GM21723 (cell line): ENCODE measurements at regions not wholly inside any gene's neighbourhood (a gene's known extent, or its start where the extent isn't known, plus 50 kb on each side); places are given as distances from the start of the nearest gene placed in this dataset.

Experiments
- ATAC-seq: cut with Tn5 transposase; IDR thresholded peaks from one replicate; pipeline ENCODE4 v1.9.1; 2021; ENCODE audit warnings: mild to moderate bottlenecking, moderate library complexity; ENCODE audit not compliant: unreplicated experiment

- peak; percentile 1 for ATAC-seq
Observed at GRCh38 chr10:88107296-88108097, 244.1 kb downstream of the PTEN start.

- ATAC-seq, result peak; percentile 47
Observed at GRCh38 chr10:88108115-88108610, 244.7 kb downstream of the PTEN start.

- ATAC-seq, result no peak
Observed at GRCh38 chr10:88110355-88110754, 246.9 kb downstream of the PTEN start.

GRCh38 chr10:88110822-88111221 is 247.4 kb downstream of the PTEN start:
- ATAC-seq, result no peak

GRCh38 chr10:88111294-88111693 is 247.9 kb downstream of the PTEN start:
- no peak for ATAC-seq

GRCh38 chr10:88113232-88113631 is 249.8 kb downstream of the PTEN start:
- ATAC-seq, result no peak

GRCh38 chr10:88113657-88114272 is 250.3 kb downstream of the PTEN start:
- no peak for ATAC-seq

- ATAC-seq, result no peak
Observed at GRCh38 chr10:88114368-88114767, 250.9 kb downstream of the PTEN start.

- ATAC-seq, result no peak
Observed at GRCh38 chr10:88115407-88115806, 252.0 kb downstream of the PTEN start.

GRCh38 chr10:88115968-88116367 is 252.5 kb downstream of the PTEN start:
- no peak for ATAC-seq

GRCh38 chr10:88116481-88116880 is 253.1 kb downstream of the PTEN start:
- no peak for ATAC-seq

- no peak for ATAC-seq
Observed at GRCh38 chr10:88116971-88117626, 253.7 kb downstream of the PTEN start.

- ATAC-seq, result no peak
Observed at GRCh38 chr10:88117869-88118632, 254.6 kb downstream of the PTEN start.

- no peak for ATAC-seq
Observed at GRCh38 chr10:88118729-88119128, 255.3 kb downstream of the PTEN start.

- no peak for ATAC-seq
Observed at GRCh38 chr10:88119160-88119559, 255.7 kb downstream of the PTEN start.

GRCh38 chr10:88120075-88120474 is 256.6 kb downstream of the PTEN start:
- no peak for ATAC-seq

GRCh38 chr10:88120599-88121333 is 257.3 kb downstream of the PTEN start:
- no peak for ATAC-seq

- ATAC-seq, result no peak
Observed at GRCh38 chr10:88121361-88121760, 257.9 kb downstream of the PTEN start.

GRCh38 chr10:88122145-88122544 is 258.7 kb downstream of the PTEN start:
- ATAC-seq, result no peak

- ATAC-seq, result no peak
Observed at GRCh38 chr10:88122576-88122975, 259.2 kb downstream of the PTEN start.
